ENCODE measurements at regions not wholly inside any gene's neighbourhood (a gene's known extent, or its start where the extent isn't known, plus 50 kb on each side); places are given as distances from the start of the nearest gene placed in this dataset.

- no peak overlapping the region for H3K27ac ChIP-seq
- no peaks in the 10 kb centered on the region for H3K36me3 ChIP-seq
- TF ChIP-seq CTCF (IDR thresholded peaks at IDR 0.05 in 4 of 5, conservative IDR thresholded peaks at IDR 0.05 in 1 of 5) (no peak), POLR2A (IDR thresholded peaks at IDR 0.05) (no peak)
- H3K9me3 ChIP-seq, result no peaks in the 10 kb centered on the region
- DNase-seq (no peak), ATAC-seq (no peak)
- no peaks in the 10 kb centered on the region for H3K27me3 ChIP-seq
- no peak overlapping the region for H3K4me3 ChIP-seq
- H3K4me1 ChIP-seq, result no peaks in the 10 kb centered on the region
- in situ Hi-C loops (cut with MboI; ENCODE audit: low sequenced_read_pairs in 4 of 4), result no loop called here
- intact Hi-C loops (cut with DNase I; ENCODE audit: low total_unique reads), result no loop called here
Measured at GRCh38 chr4:14241574-14241973, 614.0 kb upstream of the BOD1L1 start.

GRCh38 chr4:14247767-14248166 lies 620.2 kb upstream of the BOD1L1 start:
- Histone ChIP-seq H3K27me3 (no peaks in the 10 kb centered on the region), H3K9me3 (no peaks in the 10 kb centered on the region), H3K4me3 (no peak overlapping the region), H3K36me3 (no peaks in the 10 kb centered on the region), H3K27ac (no peak overlapping the region), H3K4me1 (no peaks in the 10 kb centered on the region)
- TF ChIP-seq POLR2A (IDR thresholded peaks at IDR 0.05), result no peak
- TF ChIP-seq CTCF (IDR thresholded peaks at IDR 0.05 in 4 of 5, conservative IDR thresholded peaks at IDR 0.05 in 1 of 5), result no peak
- intact Hi-C loops (cut with DNase I; ENCODE audit: low total_unique reads), result no loop called here
- no peak for ATAC-seq
- in situ Hi-C loops (cut with MboI; ENCODE audit: low sequenced_read_pairs in 4 of 4), result no loop called here
- DNase-seq, result no peak

- no peak for TF ChIP-seq POLR2A (IDR thresholded peaks at IDR 0.05)
- TF ChIP-seq CTCF (IDR thresholded peaks at IDR 0.05 in 4 of 5, conservative IDR thresholded peaks at IDR 0.05 in 1 of 5), result no peak
- H3K9me3 ChIP-seq, result no peaks in the 10 kb centered on the region
- in situ Hi-C loops (cut with MboI; ENCODE audit: low sequenced_read_pairs in 4 of 4) (no loop called here), intact Hi-C loops (cut with DNase I; ENCODE audit: low total_unique reads) (no loop called here)
- no peak for ATAC-seq
- H3K4me1 ChIP-seq, result no peaks in the 10 kb centered on the region
- no peak for DNase-seq
- H3K36me3 ChIP-seq, result no peaks in the 10 kb centered on the region
- no peak overlapping the region for H3K27ac ChIP-seq
- no peaks in the 10 kb centered on the region for H3K27me3 ChIP-seq
- H3K4me3 ChIP-seq, result no peak overlapping the region
Measured at GRCh38 chr4:14249226-14249625, 621.7 kb upstream of the BOD1L1 start.

GRCh38 chr4:14254252-14254651 lies 626.7 kb upstream of the BOD1L1 start:
- Histone ChIP-seq H3K4me1 (no peaks in the 10 kb centered on the region), H3K9me3 (no peaks in the 10 kb centered on the region), H3K4me3 (no peak overlapping the region), H3K36me3 (no peaks in the 10 kb centered on the region), H3K27me3 (no peaks in the 10 kb centered on the region), H3K27ac (no peak overlapping the region)
- ATAC-seq, result no peak
- TF ChIP-seq POLR2A (IDR thresholded peaks at IDR 0.05) (no peak), CTCF (IDR thresholded peaks at IDR 0.05 in 4 of 5, conservative IDR thresholded peaks at IDR 0.05 in 1 of 5) (no peak)
- DNase-seq, result no peak
- intact Hi-C loops (cut with DNase I; ENCODE audit: low total_unique reads) (no loop called here), in situ Hi-C loops (cut with MboI; ENCODE audit: low sequenced_read_pairs in 4 of 4) (no loop called here)

- in situ Hi-C loops (cut with MboI; ENCODE audit: low sequenced_read_pairs in 4 of 4) (no loop called here), intact Hi-C loops (cut with DNase I; ENCODE audit: low total_unique reads) (no loop called here)
- no peak overlapping the region for H3K4me3 ChIP-seq
- TF ChIP-seq CTCF (IDR thresholded peaks at IDR 0.05 in 4 of 5, conservative IDR thresholded peaks at IDR 0.05 in 1 of 5) (no peak), POLR2A (IDR thresholded peaks at IDR 0.05) (no peak)
- H3K27me3 ChIP-seq, result no peaks in the 10 kb centered on the region
- H3K27ac ChIP-seq, result no peak overlapping the region
- H3K36me3 ChIP-seq, result no peaks in the 10 kb centered on the region
- DNase-seq, result no peak
- no peaks in the 10 kb centered on the region for H3K9me3 ChIP-seq
- no peak for ATAC-seq
- no peaks in the 10 kb centered on the region for H3K4me1 ChIP-seq
Measured at GRCh38 chr4:14254926-14255325, 627.4 kb upstream of the BOD1L1 start.

Data from gastrocnemius medialis (tissue), 4 donors.